Uterus (tissue), 3 donors: ENCODE measurements at regions not wholly inside any gene's neighbourhood (a gene's known extent, or its start where the extent isn't known, plus 50 kb on each side); places are given as distances from the start of the nearest gene placed in this dataset.
A peak's percentile ranks its signal among the peaks of the same experiment; 100 is the strongest.

Experiments used
- DNase-seq, 2 donors: peaks; one replicate each; pipeline ENCODE4 v3.0.0-alpha.2; 2019 to 2020
- H3K27ac ChIP-seq, 2 donors: fragments of 200-600 bp; sonication (generic); 1 replicate in 1 of 2; 2 replicates in 1 of 2; pipeline ENCODE4 v1.5.1; 2016 to 2018
- H3K27me3 ChIP-seq, 2 donors: fragments of 200-600 bp; sonication (generic); one replicate each; pipeline ENCODE4 v1.5.1; 2018 to 2019; ENCODE audit warnings: control low read depth in 1 of 2
- H3K36me3 ChIP-seq, 2 donors: fragments of 200-600 bp; sonication (generic); one replicate each; pipeline ENCODE4 v1.5.1; 2019; ENCODE audit warnings: control low read depth in 1 of 2
- H3K4me1 ChIP-seq, 2 donors: fragments of 200-600 bp; sonication (generic); one replicate each; pipeline ENCODE4 v1.5.1; 2018 to 2019; ENCODE audit warnings: control low read depth in 1 of 2
- H3K4me3 ChIP-seq, 2 donors: fragments of 200-600 bp; sonication (generic); 1 replicate in 1 of 2; 2 replicates in 1 of 2; pipeline ENCODE4 v1.5.1; 2018 to 2019; ENCODE audit warnings: mild to moderate bottlenecking in 1 of 2
- H3K9me3 ChIP-seq, 2 donors: fragments of 200-600 bp; sonication (generic); one replicate each; pipeline ENCODE4 v1.5.1; 2019; ENCODE audit warnings: control low read depth in 1 of 2
- CTCF ChIP-seq, 4 experiments: fragments of 200-600 bp in 2 of 4; fragments of 450-650 bp in 2 of 4; sonication (generic) in 2 of 4; IDR thresholded peaks; one replicate each; pipeline ENCODE4 v1.5.1; 2016 to 2019; ENCODE audit warnings: antibody characterized with exemption in 4 of 4, mild to moderate bottlenecking in 2 of 4, moderate library complexity in 1 of 4
- POLR2A ChIP-seq, 2 donors: fragments of 450-650 bp; IDR thresholded peaks; one replicate each; pipeline ENCODE4 v1.6.1; 2016; ENCODE audit warnings: antibody characterized with exemption in 2 of 2, mild to moderate bottlenecking in 1 of 2, moderate library complexity in 1 of 2
- intact Hi-C: fragments of 100-400 bp; cut with DNase I; formaldehyde crosslinking; loops from one replicate; pipeline ENCODE4 v1.15.1; 2023; ENCODE audit warnings: low total_unique reads
- donor health status: DM: yes; HTN: yes; CAD: no.

- no peak overlapping the region for H3K27ac ChIP-seq
- intact Hi-C loops: no loop called here
- TF ChIP-seq POLR2A (IDR thresholded peaks at IDR 0.05) (no peak), CTCF (IDR thresholded peaks at IDR 0.05) (no peak)
- H3K27me3 ChIP-seq: no peaks in the 10 kb centered on the region
- H3K4me3 ChIP-seq: no peak overlapping the region
- H3K9me3 ChIP-seq: no peaks in the 10 kb centered on the region
- H3K36me3 ChIP-seq: no peaks in the 10 kb centered on the region
- peaks cover 7 to 12% of the 10 kb centered on the region in 2 donors for H3K4me1 ChIP-seq
- no peak for DNase-seq
Measured at GRCh38 chr7:26482927-26483326, 191.3 kb downstream of the SNX10 start.

GRCh38 chr7:26483843-26484242, 192.2 kb downstream of the SNX10 start:
- no peak overlapping the region for H3K4me3 ChIP-seq
- no peaks in the 10 kb centered on the region for H3K27me3 ChIP-seq
- no peaks in the 10 kb centered on the region for H3K36me3 ChIP-seq
- intact Hi-C loops: no loop called here
- H3K4me1 ChIP-seq: peaks cover 7 to 12% of the 10 kb centered on the region in 2 donors
- no peak for TF ChIP-seq CTCF (IDR thresholded peaks at IDR 0.05)
- TF ChIP-seq POLR2A (IDR thresholded peaks at IDR 0.05): no peak
- no peaks in the 10 kb centered on the region for H3K9me3 ChIP-seq
- H3K27ac ChIP-seq: no peak overlapping the region
- DNase-seq: no peak

- no peak for TF ChIP-seq POLR2A (IDR thresholded peaks at IDR 0.05)
- TF ChIP-seq CTCF (IDR thresholded peaks at IDR 0.05): no peak
- Histone ChIP-seq H3K9me3 (no peaks in the 10 kb centered on the region), H3K4me3 (no peak overlapping the region), H3K27me3 (no peaks in the 10 kb centered on the region), H3K27ac (peak overlapping the region; percentile 53 to 58), H3K36me3 (no peaks in the 10 kb centered on the region), H3K4me1 (peaks cover 7 to 12% of the 10 kb centered on the region in 2 donors)
- intact Hi-C loops: no loop called here
- peak; percentile 35 to 53 for DNase-seq
Measured at GRCh38 chr7:26485367-26485934, 193.8 kb downstream of the SNX10 start.

- Histone ChIP-seq H3K36me3 (no peaks in the 10 kb centered on the region), H3K4me3 (no peak overlapping the region), H3K9me3 (no peaks in the 10 kb centered on the region), H3K27ac (peak overlapping the region; percentile 53 to 58), H3K4me1 (peaks cover 7 to 12% of the 10 kb centered on the region in 2 donors), H3K27me3 (no peaks in the 10 kb centered on the region)
- no peak for DNase-seq
- TF ChIP-seq CTCF (IDR thresholded peaks at IDR 0.05) (no peak), POLR2A (IDR thresholded peaks at IDR 0.05) (no peak)
- intact Hi-C loops: no loop called here
Measured at GRCh38 chr7:26486153-26486552, 194.5 kb downstream of the SNX10 start.

GRCh38 chr7:26487780-26488515, 196.3 kb downstream of the SNX10 start:
- no peaks in the 10 kb centered on the region for H3K9me3 ChIP-seq
- no peak for TF ChIP-seq CTCF (IDR thresholded peaks at IDR 0.05)
- no peak overlapping the region for H3K4me3 ChIP-seq
- intact Hi-C loops: no loop called here
- H3K27ac ChIP-seq: no peak overlapping the region
- peaks cover 7 to 12% of the 10 kb centered on the region in 2 donors for H3K4me1 ChIP-seq
- DNase-seq: no peak
- H3K36me3 ChIP-seq: no peaks in the 10 kb centered on the region
- H3K27me3 ChIP-seq: no peaks in the 10 kb centered on the region
